ENCODE measurements at regions not wholly inside any gene's neighbourhood (a gene's known extent, or its start where the extent isn't known, plus 50 kb on each side); places are given as distances from the start of the nearest gene placed in this dataset.
"Not testable (repeated sequence)": the region's sequence is repeated elsewhere in the genome, so short reads cannot be mapped to it uniquely, and the experiment has no call there.

- POLR2A ChIA-PET: no interaction called here
- CTCF ChIA-PET: no interaction called here
Observed at GRCh38 chr3:81198756-81199155, 562.7 kb downstream of the GBE1 start.

GRCh38 chr3:81198216-81198615 lies 563.2 kb downstream of the GBE1 start:
- POLR2A ChIA-PET: no interaction called here
- CTCF ChIA-PET: no interaction called here

DNA sequence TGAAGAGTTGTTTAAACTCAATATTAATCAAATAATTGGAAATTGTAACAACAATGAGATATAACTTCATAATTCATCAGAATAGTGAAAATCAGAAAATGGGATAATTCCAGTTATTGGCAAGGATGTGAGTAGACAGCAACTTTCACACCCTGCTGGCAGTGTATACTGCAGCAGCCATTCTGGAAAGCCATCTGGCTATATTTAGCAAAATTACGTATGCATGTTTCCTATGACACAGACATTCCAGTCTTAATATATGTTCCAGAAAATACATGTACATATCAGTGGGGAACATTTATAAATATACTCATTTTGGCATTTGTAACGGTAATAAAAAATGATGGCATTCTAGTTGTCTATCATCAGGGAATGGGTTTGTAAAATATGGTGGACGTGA lies 564.1 kb downstream of the GBE1 start:
- POLR2A ChIA-PET: no interaction called here
- CTCF ChIA-PET: no interaction called here

GRCh38 chr3:81195478-81195877 lies 566.0 kb downstream of the GBE1 start:
- CTCF ChIA-PET: no interaction called here
- POLR2A ChIA-PET: no interaction called here

DNA sequence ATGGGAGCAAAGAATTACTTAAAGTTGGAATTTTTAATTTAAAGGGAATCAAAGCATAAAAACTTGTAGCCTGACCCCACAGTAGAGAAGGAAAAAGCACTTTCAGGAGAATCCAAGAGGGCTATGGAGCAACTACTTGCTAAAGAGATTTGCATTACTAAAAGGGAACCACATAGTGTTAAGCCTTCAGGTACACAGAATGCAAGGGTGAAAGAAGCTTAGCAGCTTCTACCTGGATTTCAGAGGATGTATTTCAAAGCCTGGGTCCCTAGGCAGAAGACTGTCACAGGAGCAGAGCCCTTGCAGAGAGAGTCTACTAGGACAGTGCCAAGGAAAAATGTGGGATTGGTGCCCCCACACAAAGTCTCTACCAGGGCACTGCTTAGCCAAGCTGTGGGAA lies 575.0 kb downstream of the GBE1 start:
- CTCF ChIA-PET: no interaction called here
- POLR2A ChIA-PET: no interaction called here

GRCh38 chr3:81182086-81182875 lies 579.2 kb downstream of the GBE1 start:
- CTCF ChIA-PET: interaction anchor here (0.6 kb wide), 1 partner anchor 93 kb away, joined by 3 read pairs; no protein-coding TSS in a partner anchor
- POLR2A ChIA-PET: not testable (repeated sequence)

GRCh38 chr3:81173514-81173913 lies 587.9 kb downstream of the GBE1 start:
- POLR2A ChIA-PET: no interaction called here
- CTCF ChIA-PET: no interaction called here

DNA sequence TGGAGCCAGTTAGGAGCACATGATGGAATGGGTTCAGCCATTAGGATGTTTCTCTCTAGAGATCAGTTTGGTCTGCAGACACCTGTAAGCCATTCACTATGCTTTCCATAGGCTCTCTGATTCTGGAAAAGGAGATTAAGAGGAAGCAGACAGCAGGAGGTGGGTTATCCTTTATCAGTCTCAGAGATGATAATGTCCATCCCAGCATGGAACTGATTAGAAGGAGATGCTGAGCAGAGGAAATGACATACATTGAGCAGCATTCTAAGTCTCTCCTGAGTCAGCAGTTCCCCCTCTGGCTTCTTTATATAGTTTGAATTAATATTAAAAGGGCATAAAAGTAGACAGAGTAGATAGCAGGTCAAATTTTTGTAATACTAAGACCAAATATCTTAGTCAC lies 591.1 kb downstream of the GBE1 start:
- ChIA-PET CTCF (no interaction called here), POLR2A (no interaction called here)

GRCh38 chr3:81164806-81165205 lies 596.6 kb downstream of the GBE1 start:
- ChIA-PET POLR2A (no interaction called here), CTCF (no interaction called here)

- POLR2A ChIA-PET: no interaction called here
- CTCF ChIA-PET: no interaction called here
Observed at GRCh38 chr3:81161851-81162250, 599.6 kb downstream of the GBE1 start.

GRCh38 chr3:81161100-81161499 lies 600.3 kb downstream of the GBE1 start:
- ChIA-PET CTCF (no interaction called here), POLR2A (no interaction called here)

- POLR2A ChIA-PET: no interaction called here
- CTCF ChIA-PET: no interaction called here
Observed at GRCh38 chr3:81154611-81155143, 606.8 kb downstream of the GBE1 start.

- ChIA-PET CTCF (no interaction called here), POLR2A (no interaction called here)
Observed at GRCh38 chr3:81152156-81152555, 609.3 kb downstream of the GBE1 start.

GRCh38 chr3:81132995-81133394 lies 628.5 kb downstream of the GBE1 start:
- POLR2A ChIA-PET: no interaction called here
- CTCF ChIA-PET: no interaction called here

DNA sequence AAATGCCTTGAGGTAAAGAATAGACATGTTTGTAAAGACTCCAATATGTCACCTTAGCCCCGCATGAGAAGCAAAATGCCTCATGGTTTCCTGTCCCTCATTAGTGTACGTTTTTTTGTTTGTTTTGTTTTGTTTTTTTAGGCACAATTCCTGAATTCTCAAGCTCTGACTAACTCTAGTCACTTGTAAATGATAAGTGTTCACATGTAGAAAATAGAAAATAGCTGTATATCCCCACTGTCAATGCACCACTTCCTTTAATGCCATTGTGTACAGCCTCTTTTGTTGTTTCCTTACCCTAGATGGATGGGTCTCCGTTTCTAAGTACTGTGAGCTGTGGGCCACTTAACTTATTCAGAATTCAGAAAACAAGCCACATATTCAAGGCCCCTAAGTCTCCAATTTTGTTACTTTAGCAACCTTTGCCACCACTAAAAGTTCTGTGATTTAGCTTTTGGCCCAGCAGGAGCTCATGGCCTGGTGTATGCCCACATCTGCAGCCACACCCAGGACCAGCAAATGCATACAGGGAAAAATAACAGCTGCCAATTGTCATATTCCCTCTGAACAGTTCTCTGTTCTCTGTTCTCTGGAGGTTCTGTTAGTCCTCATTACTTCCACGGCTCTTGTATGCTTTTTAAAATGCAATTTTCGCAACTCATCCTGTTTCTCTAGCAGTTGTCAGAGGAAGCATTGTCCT lies 655.5 kb downstream of the GBE1 start:
- POLR2A ChIA-PET: no interaction called here

GRCh38 chr3:81105206-81105605 lies 656.2 kb downstream of the GBE1 start:
- ChIA-PET CTCF (no interaction called here), POLR2A (no interaction called here)

More for the DNA sequence above, 655.5 kb downstream of the GBE1 start:
- CTCF ChIA-PET: no interaction called here

GRCh38 chr3:81097889-81098288 lies 663.6 kb downstream of the GBE1 start:
- POLR2A ChIA-PET: no interaction called here

DNA sequence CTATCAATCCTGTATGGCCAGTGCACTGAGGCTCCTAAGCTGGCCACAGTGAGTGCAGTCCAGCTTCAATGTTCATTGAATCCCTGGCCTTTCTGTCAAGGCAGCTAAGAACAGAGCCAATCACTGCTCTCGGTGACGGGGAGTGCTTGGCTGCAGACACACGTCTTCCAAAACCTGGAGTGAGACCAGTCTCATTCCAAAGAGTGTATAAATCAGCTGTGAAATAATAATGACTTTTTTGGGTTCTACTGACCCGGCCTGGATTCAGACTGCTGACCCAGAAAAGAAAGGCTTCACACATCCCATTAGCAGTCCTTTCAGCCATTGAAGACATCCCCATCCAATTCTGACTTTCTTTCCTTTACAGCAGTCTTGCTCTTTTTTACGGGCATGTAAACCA lies 665.5 kb downstream of the GBE1 start:
- ChIA-PET CTCF (no interaction called here), POLR2A (no interaction called here)

More at GRCh38 chr3:81097889-81098288, 663.6 kb downstream of the GBE1 start:
- CTCF ChIA-PET: no interaction called here

DNA sequence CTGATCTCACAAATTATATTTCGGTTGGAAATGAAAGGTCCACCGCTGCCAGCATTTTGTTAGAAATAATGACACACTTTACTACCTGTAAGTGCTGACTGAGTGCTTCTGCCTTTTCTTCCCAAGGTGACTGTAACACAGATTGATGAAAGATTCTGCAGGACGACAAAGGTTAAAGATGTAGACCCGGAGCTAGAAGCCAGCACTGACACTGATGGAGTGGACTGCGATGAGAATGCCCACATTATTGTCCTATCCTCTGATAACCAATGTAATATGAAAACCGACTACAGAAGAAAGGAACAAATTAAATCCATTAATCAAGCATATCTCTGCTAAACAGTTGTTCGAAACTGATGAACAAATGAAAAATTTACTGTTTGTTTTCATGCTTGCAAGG lies 666.5 kb downstream of the GBE1 start:
- ChIA-PET CTCF (no interaction called here), POLR2A (no interaction called here)

DNA sequence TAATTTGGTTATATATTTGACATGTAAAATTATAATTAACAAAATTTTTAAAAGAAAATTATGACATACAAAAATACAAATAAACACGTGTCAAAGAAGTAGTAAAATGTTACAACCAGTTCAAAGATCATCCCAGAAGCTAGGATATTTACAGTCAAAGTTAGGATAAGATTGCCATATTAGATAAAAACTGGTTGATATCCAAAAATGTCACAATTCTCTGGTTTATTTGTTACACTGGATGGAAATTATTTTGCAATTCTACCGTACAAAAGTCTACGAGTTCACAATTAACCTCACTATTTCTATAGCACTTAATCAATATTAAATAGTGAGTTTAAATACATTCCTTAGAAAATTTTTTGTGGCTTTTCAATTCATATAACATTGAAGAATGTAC lies 673.8 kb downstream of the GBE1 start:
- POLR2A ChIA-PET: no interaction called here
- CTCF ChIA-PET: no interaction called here

GRCh38 chr3:81086348-81086747 lies 675.1 kb downstream of the GBE1 start:
- ChIA-PET CTCF (no interaction called here), POLR2A (no interaction called here)

GRCh38 chr3:81080608-81081007 lies 680.8 kb downstream of the GBE1 start:
- ChIA-PET CTCF (no interaction called here), POLR2A (no interaction called here)

Measured in activated CD8-positive, alpha-beta memory T cell treated with anti-CD3 and anti-CD28 coated beads for 36 hours (primary cell).